GM12891 (cell line): ENCODE measurements at regions not wholly inside any gene's neighbourhood (a gene's known extent, or its start where the extent isn't known, plus 50 kb on each side); places are given as distances from the start of the nearest gene placed in this dataset.

ENCODE experiments used
- PAX5 ChIP-seq: IDR thresholded peaks from 2 replicates; pipeline ENCODE4 v1.6.1; 2011; ENCODE audit warnings: low read length, moderate library complexity, mild to moderate bottlenecking; ENCODE audit not compliant: insufficient read depth, severe bottlenecking
- POLR2A ChIP-seq: IDR thresholded peaks from 2 replicates; pipeline ENCODE4 v1.6.1; 2011; ENCODE audit warnings: low read depth, low read length, control low read depth
- POLR2AphosphoS5 ChIP-seq: IDR thresholded peaks from 2 replicates; pipeline ENCODE4 v1.6.1; 2011; ENCODE audit warnings: low read depth, low read length, control low read depth
- POU2F2 ChIP-seq: IDR thresholded peaks from 2 replicates; pipeline ENCODE4 v1.6.1; 2011; ENCODE audit warnings: low read depth, mild to moderate bottlenecking, control low read depth, low read length, moderate library complexity
- SPI1 ChIP-seq: IDR thresholded peaks from 2 replicates; pipeline ENCODE4 v1.6.1; 2011; ENCODE audit warnings: low read depth, low read length, control low read depth
- TAF1 ChIP-seq: IDR thresholded peaks from 2 replicates; pipeline ENCODE4 v1.6.1; 2011; ENCODE audit warnings: low read depth, low read length, control low read depth

DNA sequence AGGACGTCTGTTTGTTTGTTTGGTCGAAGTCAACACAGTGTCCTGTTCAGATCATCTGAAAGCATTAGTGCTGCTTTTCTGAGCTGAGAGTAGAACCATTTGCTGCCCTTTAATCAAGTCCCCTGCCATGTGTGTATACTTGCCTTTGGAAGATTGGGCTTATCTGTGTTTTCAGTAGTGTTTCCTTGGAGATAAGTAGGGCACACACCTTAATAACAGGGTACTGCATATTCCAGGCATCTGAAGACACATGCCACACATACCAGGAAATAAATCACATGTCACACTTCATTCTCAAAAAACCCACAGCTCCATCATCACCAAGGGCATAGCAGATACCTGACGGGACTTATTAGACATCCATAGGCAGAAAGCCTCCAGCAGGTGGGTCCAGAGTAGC lies 157.4 kb downstream of the SOX11 start:
- no peak for TF ChIP-seq POU2F2
- no peak for TF ChIP-seq PAX5
- no peak for TF ChIP-seq POLR2A
- TF ChIP-seq TAF1 = no peak
- TF ChIP-seq POLR2AphosphoS5 = no peak
- TF ChIP-seq SPI1 = no peak
